H9 (cell line): ENCODE measurements at regions not wholly inside any gene's neighbourhood (a gene's known extent, or its start where the extent isn't known, plus 50 kb on each side); places are given as distances from the start of the nearest gene placed in this dataset.

ENCODE experiments used
- DNase-seq: peaks from one replicate; pipeline ENCODE4 v3.0.0-alpha.2; 2017
- H2AFZ ChIP-seq: one replicate; pipeline ENCODE4 v1.6.1; 2013; ENCODE audit warnings: mild to moderate bottlenecking, low read length, control low read depth, moderate library complexity
- H2AK5ac ChIP-seq: 2 replicates; pipeline ENCODE4 v1.6.1; 2013; ENCODE audit warnings: low read length, control low read depth, mixed read lengths; ENCODE audit not compliant: insufficient read length
- H2BK120ac ChIP-seq: one replicate; pipeline ENCODE4 v1.6.1; 2013; ENCODE audit warnings: low read depth, mild to moderate bottlenecking, low read length, control low read depth, inconsistent platforms; ENCODE audit not compliant: poor library complexity, severe bottlenecking
- H2BK12ac ChIP-seq: 2 replicates; pipeline ENCODE4 v1.6.1; 2013; ENCODE audit warnings: low read length, control low read depth, mixed read lengths, low read depth; ENCODE audit not compliant: insufficient read length
- H2BK15ac ChIP-seq: 2 replicates; pipeline ENCODE4 v1.6.1; 2013; ENCODE audit warnings: low read depth, low read length, control low read depth
- H2BK20ac ChIP-seq: one replicate; pipeline ENCODE4 v1.6.1; 2013; ENCODE audit warnings: low read depth, mild to moderate bottlenecking, low read length, control low read depth, inconsistent platforms; ENCODE audit not compliant: poor library complexity, severe bottlenecking
- H2BK5ac ChIP-seq: 2 replicates; pipeline ENCODE4 v1.6.1; 2013; ENCODE audit warnings: low read length, control low read depth, mixed read lengths; ENCODE audit not compliant: insufficient read length
- H3K14ac ChIP-seq: 2 replicates; pipeline ENCODE4 v1.6.1; 2013; ENCODE audit warnings: low read length, control low read depth; ENCODE audit not compliant: insufficient read depth
- H3K18ac ChIP-seq: 2 replicates; pipeline ENCODE4 v1.6.1; 2013; ENCODE audit warnings: low read depth, mild to moderate bottlenecking, mixed read lengths, low read length, control low read depth; ENCODE audit not compliant: insufficient read length
- H3K23ac ChIP-seq: 2 replicates; pipeline ENCODE4 v1.6.1; 2013; ENCODE audit warnings: low read length, control low read depth, mixed read lengths, low read depth; ENCODE audit not compliant: insufficient read length
- H3K23me2 ChIP-seq: 2 replicates; pipeline ENCODE4 v1.6.1; 2013; ENCODE audit warnings: low read depth, mild to moderate bottlenecking, mixed read lengths, low read length, control low read depth; ENCODE audit not compliant: insufficient read length, poor library complexity, severe bottlenecking
- H3K27ac ChIP-seq: 2 replicates; pipeline ENCODE4 v1.5.1; 2013; ENCODE audit warnings: low read length, control low read depth, mixed read lengths, low read depth; ENCODE audit not compliant: insufficient read length
- H3K27me3 ChIP-seq: 2 replicates; pipeline ENCODE4 v1.6.1; 2013; ENCODE audit warnings: low read length, control low read depth, inconsistent platforms; ENCODE audit not compliant: insufficient read depth
- H3K4ac ChIP-seq: 2 replicates; pipeline ENCODE4 v1.6.1; 2013; ENCODE audit warnings: low read depth, mild to moderate bottlenecking, control low read depth, inconsistent platforms, low read length, moderate library complexity
- H3K4me1 ChIP-seq: 2 replicates; pipeline ENCODE4 v1.6.1; 2013; ENCODE audit warnings: low read length, control low read depth, inconsistent platforms; ENCODE audit not compliant: insufficient read depth
- H3K4me2 ChIP-seq: 2 replicates; pipeline ENCODE4 v1.6.1; 2013; ENCODE audit warnings: low read length, control low read depth, mixed read lengths; ENCODE audit not compliant: insufficient read length, insufficient read depth
- H3K56ac ChIP-seq: 2 replicates; pipeline ENCODE4 v1.6.1; 2013; ENCODE audit warnings: low read depth, mild to moderate bottlenecking, mixed read lengths, low read length, control low read depth; ENCODE audit not compliant: insufficient read length
- H3K79me1 ChIP-seq: 2 replicates; pipeline ENCODE4 v1.6.1; 2013; ENCODE audit warnings: low read depth, mild to moderate bottlenecking, moderate library complexity, low read length, control low read depth, inconsistent platforms; ENCODE audit not compliant: insufficient read depth, poor library complexity, severe bottlenecking
- H3K79me2 ChIP-seq: 2 replicates; pipeline ENCODE4 v1.6.1; 2013; ENCODE audit warnings: low read length, control low read depth, inconsistent platforms; ENCODE audit not compliant: insufficient read depth
- H3K9ac ChIP-seq: 2 replicates; pipeline ENCODE4 v1.6.1; 2013; ENCODE audit warnings: low read length, control low read depth, mixed read lengths; ENCODE audit not compliant: insufficient read length; ENCODE audit errors: extremely low read depth
- H3K9me3 ChIP-seq: one replicate; pipeline ENCODE4 v1.6.1; 2013; ENCODE audit warnings: low read depth, low read length, inconsistent platforms; ENCODE audit not compliant: control insufficient read depth
- H3T11ph ChIP-seq: one replicate; pipeline ENCODE4 v1.6.1; 2013; ENCODE audit warnings: mild to moderate bottlenecking, low read length, control low read depth, inconsistent platforms
- H4K20me1 ChIP-seq: one replicate; pipeline ENCODE4 v1.6.1; 2013; ENCODE audit not compliant: control insufficient read depth, insufficient read length, insufficient read depth
- H4K5ac ChIP-seq: 2 replicates; pipeline ENCODE4 v1.6.1; 2013; ENCODE audit warnings: low read depth, mild to moderate bottlenecking, mixed read lengths, low read length, control low read depth; ENCODE audit not compliant: insufficient read length
- H4K8ac ChIP-seq: replicated peaks from 2 replicates; pipeline ENCODE4 v1.6.1; 2013; ENCODE audit warnings: low read length, control low read depth, mixed read lengths, low read depth; ENCODE audit not compliant: insufficient read length
- H4K91ac ChIP-seq: 2 replicates; pipeline ENCODE4 v1.6.1; 2013; ENCODE audit warnings: low read depth, mild to moderate bottlenecking, moderate library complexity, mixed read lengths, low read length, control low read depth; ENCODE audit not compliant: insufficient read length
- H3K27ac Mint-ChIP-seq, 3 experiments: 2 replicates in 2 of 3; 3 replicates in 1 of 3; pipeline ENCODE4 v1.8.0; 2020 to 2021; ENCODE audit warnings: mixed read lengths in 3 of 3, mild to moderate bottlenecking in 1 of 3, moderate library complexity in 1 of 3
- H3K27me3 Mint-ChIP-seq: 2 replicates; pipeline ENCODE4 v1.8.0; 2021; ENCODE audit warnings: low read depth, mild to moderate bottlenecking, moderate library complexity, mixed read lengths
- H3K36me3 Mint-ChIP-seq, 3 experiments: 2 replicates in 2 of 3; 3 replicates in 1 of 3; pipeline ENCODE4 v1.8.0; 2020 to 2021; ENCODE audit warnings: low read depth in 3 of 3, mixed read lengths in 3 of 3; ENCODE audit not compliant: insufficient read depth in 1 of 3
- H3K4me1 Mint-ChIP-seq, 2 experiments: 2 replicates each; pipeline ENCODE4 v1.8.0; 2020; ENCODE audit warnings: mixed read lengths in 2 of 2
- H3K4me3 Mint-ChIP-seq, 2 experiments: 2 replicates in 1 of 2; 3 replicates in 1 of 2; pipeline ENCODE4 v1.8.0; 2020 to 2021; ENCODE audit warnings: mild to moderate bottlenecking in 2 of 2, mixed read lengths in 2 of 2, moderate library complexity in 1 of 2
- H3K9me3 Mint-ChIP-seq, 2 experiments: 2 replicates in 1 of 2; 3 replicates in 1 of 2; pipeline ENCODE4 v1.8.0; 2020; ENCODE audit warnings: mild to moderate bottlenecking in 2 of 2, mixed read lengths in 2 of 2, moderate library complexity in 1 of 2
- CTCF ChIP-seq: fragments of 200-600 bp; sonication (generic); conservative IDR thresholded peaks from 3 replicates; pipeline ENCODE4 v1.8.0; 2021; ENCODE audit warnings: antibody characterized with exemption, mild to moderate bottlenecking
- WGBS: extraction: QIAGEN DNeasy Blood & Tissue Kit; methylation state at CpG from one replicate; pipeline ENCODE4 v1.1.7; 2013; ENCODE audit warnings: missing lambda C conversion rate, low lambda C conversion rate, mixed read lengths; ENCODE audit not compliant: insufficient read length; ENCODE audit errors: extremely low coverage; 5-methylcytosine and 5-hydroxymethylcytosine counted together

GRCh38 chr7:81410471-81411117 lies 359.3 kb downstream of the HGF start:
- H3K4me2 ChIP-seq: no peak overlapping the region
- H4K8ac ChIP-seq: no peak overlapping the region
- H2BK12ac ChIP-seq: no peak overlapping the region
- H3K79me1 ChIP-seq: no peaks in the 10 kb centered on the region
- no peak overlapping the region for H3K27ac ChIP-seq
- no peak overlapping the region for H4K91ac ChIP-seq
- H2BK15ac ChIP-seq: no peak overlapping the region
- no peak overlapping the region for H3K14ac ChIP-seq
- Mint-ChIP-seq H3K4me1 (peaks cover 0 to 6% of the 10 kb centered on the region in 2 experiments; a peak in 2 of 4 replicates), H3K27ac (no peak overlapping the region), H3K4me3 (no peak overlapping the region), H3K36me3 (peaks cover 0 to 4% (median under 1%) of the 10 kb centered on the region in 3 experiments; a peak in 2 of 7 replicates), H3K9me3 (no peaks in the 10 kb centered on the region), H3K27me3 (no peaks in the 10 kb centered on the region)
- no peaks in the 10 kb centered on the region for H3K79me2 ChIP-seq
- WGBS: no CpG with 5 or more reads among the region's 6 CpGs
- no peaks in the 10 kb centered on the region for H3K27me3 ChIP-seq
- no peak overlapping the region for H2BK20ac ChIP-seq
- H3K56ac ChIP-seq: no peak overlapping the region
- TF ChIP-seq CTCF: no peak
- no peak overlapping the region for H3K9ac ChIP-seq
- no peaks in the 10 kb centered on the region for H3K4me1 ChIP-seq
- H2BK5ac ChIP-seq: no peak overlapping the region
- no peak overlapping the region for H2BK120ac ChIP-seq
- no peak overlapping the region for H4K5ac ChIP-seq
- DNase-seq: no peak
- no peaks in the 10 kb centered on the region for H3K9me3 ChIP-seq
- H2AFZ ChIP-seq: peak overlapping the region; percentile 56
- H3K18ac ChIP-seq: no peak overlapping the region
- H3K23me2 ChIP-seq: no peaks in the 10 kb centered on the region
- H4K20me1 ChIP-seq: no peaks in the 10 kb centered on the region
- no peak overlapping the region for H3K4ac ChIP-seq
- H3K23ac ChIP-seq: no peak overlapping the region
- no peak overlapping the region for H2AK5ac ChIP-seq
- H3T11ph ChIP-seq: no peak overlapping the region
